ENCODE measurements at regions not wholly inside any gene's neighbourhood (a gene's known extent, or its start where the extent isn't known, plus 50 kb on each side); places are given as distances from the start of the nearest gene placed in this dataset.

GRCh38 chr7:46363688-46364087 is 442.6 kb upstream of the IGFBP3 start:
- DNase-seq (ENCODE audit: low spot score): no peak

DNA sequence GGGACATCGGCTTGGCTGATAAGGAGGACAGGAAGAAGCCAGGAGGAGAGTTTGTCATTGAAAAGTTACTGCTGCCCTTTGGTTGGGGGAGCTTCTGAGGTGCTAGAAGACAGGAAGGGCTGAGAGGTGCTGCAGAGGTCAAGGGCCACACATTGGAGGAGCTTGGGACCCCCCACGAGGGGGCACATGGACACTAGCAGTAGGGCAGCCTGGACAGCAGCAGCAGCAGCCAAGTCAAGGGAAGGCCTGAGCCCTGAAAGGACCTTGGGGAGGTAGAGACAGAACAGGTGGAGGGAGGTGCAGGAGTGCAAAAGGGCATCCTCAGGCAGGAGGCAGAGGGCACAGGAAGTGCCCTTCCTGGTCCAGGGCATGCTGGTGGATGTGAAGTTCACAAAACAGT is 439.7 kb upstream of the IGFBP3 start:
- DNase-seq (ENCODE audit: low spot score): no peak

GRCh38 chr7:46360296-46360695 is 439.2 kb upstream of the IGFBP3 start:
- no peak for DNase-seq (ENCODE audit: low spot score)

- DNase-seq (ENCODE audit: low spot score): no peak
These were observed 436.8 kb upstream of the IGFBP3 start for GRCh38 chr7:46357851-46358250.

DNA sequence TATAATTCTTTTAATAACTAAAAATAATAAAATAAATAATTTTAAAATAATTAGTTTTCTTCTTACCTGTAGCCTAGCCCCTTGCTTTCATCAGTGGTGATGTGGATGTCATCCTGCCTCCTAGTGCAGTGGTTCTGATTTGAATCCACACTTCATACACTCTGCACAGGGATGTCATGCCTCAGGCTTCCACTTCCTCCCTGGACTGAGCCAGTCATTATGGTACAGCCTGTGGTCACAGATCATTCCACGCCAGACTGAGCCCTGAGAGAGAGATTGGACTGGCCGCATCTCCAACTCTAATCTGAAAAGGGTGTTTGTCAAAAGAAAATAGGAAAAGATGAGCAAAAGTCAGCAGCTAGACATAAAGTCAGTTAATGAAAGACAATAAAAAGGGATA is 436.2 kb upstream of the IGFBP3 start:
- DNase-seq (ENCODE audit: low spot score): no peak

DNA sequence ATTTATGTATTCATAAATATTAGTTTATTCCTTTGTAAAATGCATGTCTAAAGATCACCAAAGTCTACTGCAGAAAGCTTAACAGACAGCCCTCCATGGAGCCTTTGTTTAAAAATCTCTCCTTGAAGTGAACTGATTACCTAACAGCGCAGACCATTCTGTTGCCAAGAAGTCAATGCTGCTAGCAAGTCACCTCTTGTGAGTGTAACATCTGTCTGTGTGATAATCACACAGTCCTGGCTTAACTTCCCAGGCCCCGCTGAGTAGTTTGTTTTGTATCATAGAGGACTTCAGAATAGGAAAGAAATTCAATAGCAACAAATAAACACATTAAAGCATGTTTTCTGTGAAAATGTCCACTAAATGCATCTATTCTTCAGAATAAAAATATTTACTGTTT is 435.3 kb upstream of the IGFBP3 start:
- no peak for DNase-seq (ENCODE audit: low spot score)

DNA sequence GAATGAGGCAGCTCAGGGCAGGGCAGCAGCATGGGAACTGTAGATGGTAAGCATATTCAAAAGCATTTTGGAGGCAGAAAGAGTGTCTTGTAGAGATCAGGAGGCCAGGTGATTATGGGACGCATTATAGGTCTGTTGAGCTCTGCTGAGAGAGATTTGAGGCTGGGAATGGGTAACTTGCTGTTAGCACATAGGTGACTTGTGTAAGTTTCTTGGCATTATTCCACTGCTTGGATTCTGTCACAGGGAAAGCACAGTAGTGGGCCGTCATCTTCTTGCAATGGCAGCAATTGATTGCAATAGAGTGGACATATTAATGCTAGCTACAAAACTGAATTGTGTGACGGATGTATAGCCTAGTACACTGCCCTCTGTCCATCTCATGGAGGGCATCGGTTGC is 434.3 kb upstream of the IGFBP3 start:
- DNase-seq (ENCODE audit: low spot score): no peak

- DNase-seq (ENCODE audit: low spot score): peak; percentile 2
These were observed 431.2 kb upstream of the IGFBP3 start for GRCh38 chr7:46352004-46352954.

DNA sequence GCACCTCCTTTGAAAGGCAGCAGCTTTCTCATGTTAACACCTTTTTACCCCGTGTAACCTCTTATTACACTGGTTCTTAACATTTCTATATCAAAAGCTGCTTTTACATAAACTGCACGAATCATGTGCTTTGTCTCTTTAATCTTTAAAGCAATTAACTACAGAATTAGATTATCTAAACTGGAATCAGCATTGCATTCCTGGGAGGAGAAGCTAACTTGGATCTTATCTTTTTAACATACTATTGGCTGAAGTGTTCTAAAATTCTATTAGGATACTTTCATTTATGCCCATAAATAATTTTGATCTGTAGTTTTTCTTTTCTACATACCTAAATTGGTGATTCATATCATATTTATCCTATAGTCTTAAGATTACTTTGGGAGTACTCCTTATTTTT is 428.4 kb upstream of the IGFBP3 start:
- DNase-seq (ENCODE audit: low spot score): no peak

DNA sequence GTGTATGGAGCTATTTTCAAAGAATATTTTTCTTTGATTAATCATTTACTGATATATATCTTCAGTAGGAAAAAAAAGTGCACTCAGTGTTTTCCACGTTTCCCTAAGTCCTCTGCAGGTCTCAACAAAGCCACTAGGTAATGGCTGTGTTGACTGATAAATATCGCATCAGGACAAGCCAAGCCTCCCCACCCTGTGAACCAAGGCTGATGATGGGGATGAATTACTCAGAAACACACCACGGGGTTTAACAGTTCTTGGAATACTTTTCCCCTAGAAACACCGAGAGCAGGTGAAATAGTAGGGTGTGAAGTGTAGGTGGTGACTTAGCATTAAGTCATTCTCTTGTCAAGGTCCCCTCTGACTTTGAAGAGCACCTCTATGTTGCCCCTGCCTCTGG is 423.5 kb upstream of the IGFBP3 start:
- DNase-seq (ENCODE audit: low spot score): no peak

DNA sequence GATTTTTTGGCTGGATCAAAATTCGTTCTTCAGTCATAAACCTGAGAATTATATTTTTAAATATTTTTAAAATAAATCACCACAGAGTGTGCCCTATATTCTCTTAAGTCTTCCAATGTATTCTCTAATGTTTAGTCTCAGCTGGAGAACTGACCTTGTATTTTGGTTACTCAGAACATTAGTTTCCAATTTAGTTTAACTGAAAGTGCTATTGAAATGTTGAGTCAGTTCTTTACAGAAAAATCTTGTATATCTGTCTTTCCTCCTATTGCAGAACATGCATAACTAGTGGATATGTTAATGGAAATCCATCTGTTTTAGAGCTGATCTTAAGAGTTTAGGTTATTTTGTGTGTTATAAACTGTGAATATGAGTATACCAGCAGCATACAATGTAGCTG is 422.7 kb upstream of the IGFBP3 start:
- no peak for DNase-seq (ENCODE audit: low spot score)

GRCh38 chr7:46322937-46323336 is 401.9 kb upstream of the IGFBP3 start:
- no peak for DNase-seq (ENCODE audit: low spot score)

GRCh38 chr7:46321556-46322205 is 400.6 kb upstream of the IGFBP3 start:
- DNase-seq (ENCODE audit: low spot score): no peak

DNA sequence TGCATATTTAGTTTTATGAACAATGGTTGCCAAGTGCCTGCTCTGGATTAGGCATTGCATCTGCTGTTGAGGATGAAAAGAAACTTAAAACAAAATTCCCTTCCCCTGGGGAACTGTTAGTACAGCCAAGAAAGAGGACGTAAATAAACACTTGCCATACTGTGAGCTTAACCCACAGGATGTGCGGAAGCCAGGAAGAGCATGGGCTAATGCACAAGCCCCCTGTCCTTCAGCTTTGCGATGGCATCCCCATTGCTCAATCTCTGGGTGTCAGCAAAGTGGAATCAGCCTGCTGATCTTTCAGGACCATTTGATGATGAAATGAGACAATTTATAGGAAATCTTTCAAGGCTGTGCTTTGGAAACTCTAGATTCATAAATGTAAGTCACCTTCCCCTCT is 399.9 kb upstream of the IGFBP3 start:
- DNase-seq (ENCODE audit: low spot score): no peak

- DNase-seq (ENCODE audit: low spot score): no peak
These were observed 398.8 kb upstream of the IGFBP3 start for GRCh38 chr7:46319841-46320240.

DNA sequence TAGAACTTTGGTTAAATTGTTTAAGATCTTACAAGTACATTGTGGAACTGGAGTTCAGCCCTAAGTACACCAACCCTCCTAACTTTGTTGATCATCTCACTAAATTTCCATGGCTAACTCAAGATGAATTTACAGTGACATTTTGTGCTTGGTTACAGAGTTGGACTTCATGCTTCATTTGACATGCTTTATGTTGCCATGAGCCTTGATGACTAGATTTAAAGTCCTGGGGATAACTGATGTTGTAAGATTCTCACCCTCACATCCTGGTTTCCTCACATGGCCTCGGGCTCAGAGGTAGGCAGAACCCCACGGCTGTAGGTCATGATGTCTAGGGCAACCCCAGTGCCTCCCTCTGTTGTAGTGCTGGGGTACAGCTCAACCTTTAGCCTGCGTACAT is 397.2 kb upstream of the IGFBP3 start:
- DNase-seq (ENCODE audit: low spot score): no peak

GRCh38 chr7:46317256-46317655 is 396.2 kb upstream of the IGFBP3 start:
- DNase-seq (ENCODE audit: low spot score): no peak

GRCh38 chr7:46315891-46316290 is 394.8 kb upstream of the IGFBP3 start:
- no peak for DNase-seq (ENCODE audit: low spot score)

DNA sequence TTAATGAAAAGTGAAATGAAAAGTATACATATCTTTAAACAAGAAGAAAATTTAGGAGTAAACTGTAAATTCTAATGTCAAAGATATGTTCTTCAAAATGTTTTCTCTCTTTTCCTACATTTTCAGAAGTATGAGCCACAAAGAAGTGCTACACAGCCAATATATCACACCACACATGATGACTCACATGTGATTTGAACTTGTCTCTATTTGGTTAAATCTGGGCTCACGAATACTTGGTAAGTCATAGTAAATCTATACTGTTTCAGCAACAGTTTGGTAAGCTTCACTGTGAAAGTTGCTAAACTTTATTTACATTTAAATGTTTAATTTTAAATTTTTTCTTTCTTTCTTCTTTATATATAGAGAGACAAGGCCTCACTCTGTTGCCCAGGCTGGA is 380.6 kb upstream of the IGFBP3 start:
- DNase-seq (ENCODE audit: low spot score): no peak

DNA sequence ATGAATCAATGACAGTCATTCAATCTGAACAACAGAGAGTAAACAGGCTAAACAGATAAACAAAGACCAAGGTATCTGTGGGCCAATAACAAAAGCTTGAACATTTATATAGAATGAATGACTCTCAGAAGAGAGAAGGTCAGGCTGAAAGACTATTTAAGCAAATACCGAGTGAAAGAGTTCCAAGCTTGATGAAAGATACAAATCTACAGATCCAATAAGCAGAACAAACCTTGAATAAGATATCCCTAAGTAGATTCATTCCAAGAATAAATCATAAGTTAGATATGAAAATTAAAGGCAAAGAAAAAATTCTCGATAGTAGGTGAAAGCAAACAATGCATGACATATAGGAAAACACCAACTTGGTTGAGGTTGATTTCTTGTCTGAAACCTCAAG is 376.4 kb upstream of the IGFBP3 start:
- DNase-seq (ENCODE audit: low spot score): no peak

GRCh38 chr7:46296526-46296925 is 375.5 kb upstream of the IGFBP3 start:
- DNase-seq (ENCODE audit: low spot score): no peak

DNA sequence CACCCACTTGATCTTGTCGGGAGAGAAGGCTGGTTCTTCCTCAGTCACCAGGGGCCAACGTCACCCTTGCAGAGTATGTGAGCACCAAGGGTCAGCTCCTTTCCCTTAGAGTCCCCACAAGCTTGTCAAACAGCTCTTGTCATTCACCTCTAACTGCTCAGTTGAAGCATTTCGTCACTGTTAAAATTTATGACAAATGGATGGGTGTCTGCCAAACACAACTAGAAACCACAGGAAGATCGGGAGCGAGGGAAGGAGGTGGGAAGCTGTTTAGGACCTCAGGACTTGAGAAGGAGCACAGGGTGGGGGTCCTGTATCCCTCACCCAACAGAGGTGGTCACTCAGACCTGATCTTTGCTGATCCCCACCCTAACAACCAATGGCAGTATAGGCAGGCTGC is 373.3 kb upstream of the IGFBP3 start:
- no peak for DNase-seq (ENCODE audit: low spot score)

GRCh38 chr7:46292741-46293140 is 371.7 kb upstream of the IGFBP3 start:
- DNase-seq (ENCODE audit: low spot score): no peak
